Activated CD4-positive, CD25-positive, alpha-beta regulatory T cell treated with anti-CD3 and anti-CD28 coated beads, Interleukin-2, amount 50 U/mL, for 16 hours (primary cell): ENCODE measurements at regions not wholly inside any gene's neighbourhood (a gene's known extent, or its start where the extent isn't known, plus 50 kb on each side); places are given as distances from the start of the nearest gene placed in this dataset.

Experiments
- DNase-seq: peaks from one replicate; pipeline ENCODE4 v3.0.0-alpha.2; 2020; ENCODE audit warnings: low read depth, low spot score

- DNase-seq = no peak
Measured at GRCh38 chr2:212711856-212712255, 173.3 kb upstream of the ERBB4 start.

DNA sequence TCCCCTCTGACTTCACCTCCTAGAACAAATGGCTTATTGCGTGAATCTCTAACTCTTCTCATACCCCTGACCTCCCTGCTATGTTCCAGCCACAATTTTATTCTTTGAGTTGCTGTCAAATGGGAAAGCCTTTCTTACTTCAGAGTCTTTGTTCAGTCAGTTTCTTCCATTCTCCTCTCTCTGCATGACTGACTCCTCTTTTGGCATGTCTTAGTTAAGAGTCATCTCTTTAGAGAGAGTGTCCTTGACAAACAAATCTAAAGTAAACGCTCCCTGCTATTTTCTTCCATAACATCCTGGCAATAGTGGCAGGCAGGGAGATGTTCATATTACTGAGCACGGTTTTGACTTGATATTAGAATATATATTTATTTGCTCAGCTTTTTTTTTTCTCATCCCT lies 170.7 kb upstream of the ERBB4 start:
- no peak for DNase-seq

- DNase-seq = no peak
Measured at GRCh38 chr2:212708355-212708754, 169.8 kb upstream of the ERBB4 start.

DNA sequence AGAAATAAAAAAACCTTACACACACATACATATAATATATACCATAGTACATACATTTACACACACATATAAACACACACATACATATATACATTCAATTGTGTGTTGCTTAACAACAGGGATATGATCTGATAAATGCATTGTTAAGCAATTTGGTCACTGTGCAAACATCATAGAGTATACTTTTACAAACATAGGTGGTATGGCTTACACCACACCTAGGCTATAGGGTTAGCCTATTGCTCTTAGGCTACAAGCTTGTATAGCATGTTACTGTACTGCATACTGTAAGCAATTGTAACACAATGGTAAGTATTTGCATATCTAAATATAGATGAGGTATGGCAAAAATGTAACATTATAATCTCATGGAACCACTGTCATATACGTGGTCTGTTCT lies 156.8 kb upstream of the ERBB4 start:
- DNase-seq = no peak

- DNase-seq = no peak
Measured at GRCh38 chr2:212694398-212694797, 155.8 kb upstream of the ERBB4 start.

- DNase-seq = no peak
Measured at GRCh38 chr2:212692466-212692865, 153.9 kb upstream of the ERBB4 start.

DNA sequence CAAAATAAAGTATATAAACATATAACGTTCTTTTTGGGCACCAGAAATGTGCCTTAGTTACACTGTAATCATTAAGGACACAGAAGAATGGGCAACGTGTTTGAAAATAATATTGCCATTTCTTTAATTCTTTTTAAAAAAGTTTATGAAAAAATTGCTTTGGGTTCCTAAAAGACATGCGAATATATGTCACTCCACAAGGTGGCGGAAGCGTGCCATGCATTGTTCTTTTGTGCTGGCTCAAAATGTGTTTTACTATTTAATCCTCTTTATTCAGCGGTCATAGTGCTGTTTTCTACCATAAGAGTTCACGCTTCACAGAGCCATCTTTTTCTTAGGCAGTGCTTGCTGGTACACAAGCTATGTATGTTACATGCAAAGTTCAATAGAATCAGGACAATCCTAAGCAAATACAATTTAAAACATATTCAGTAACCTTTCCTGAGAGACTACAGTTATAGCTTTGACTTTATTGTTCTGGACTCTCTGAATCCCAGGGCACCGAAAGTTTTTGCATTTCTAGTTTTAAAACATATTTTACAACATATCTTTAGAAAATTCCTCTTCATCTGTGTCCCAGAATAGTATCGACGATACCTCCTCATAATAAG lies 147.8 kb upstream of the ERBB4 start:
- peak; percentile 38 for DNase-seq

- DNase-seq = no peak
Measured at GRCh38 chr2:212683346-212684097, 144.9 kb upstream of the ERBB4 start.

- no peak for DNase-seq
Measured at GRCh38 chr2:212682937-212683336, 144.3 kb upstream of the ERBB4 start.

DNA sequence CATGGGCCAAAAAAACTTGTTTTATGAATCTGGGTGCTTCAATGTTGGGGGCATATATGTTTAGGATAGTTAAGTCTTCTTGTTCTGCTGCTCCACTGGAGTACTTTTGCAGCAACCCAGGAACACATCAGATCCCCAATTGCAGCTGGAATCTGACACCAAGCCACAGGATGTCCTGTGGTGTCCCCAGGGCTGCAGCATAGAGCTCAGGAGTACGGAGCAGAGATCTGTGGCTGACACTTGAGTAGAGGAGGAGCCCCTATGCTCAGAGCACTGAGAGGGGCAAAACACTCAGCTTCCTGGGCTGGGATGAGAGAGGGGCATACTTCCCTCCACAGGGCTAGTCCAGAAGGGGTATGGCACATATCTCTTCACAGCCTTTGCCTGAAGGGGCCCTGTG lies 138.9 kb upstream of the ERBB4 start:
- no peak for DNase-seq

DNA sequence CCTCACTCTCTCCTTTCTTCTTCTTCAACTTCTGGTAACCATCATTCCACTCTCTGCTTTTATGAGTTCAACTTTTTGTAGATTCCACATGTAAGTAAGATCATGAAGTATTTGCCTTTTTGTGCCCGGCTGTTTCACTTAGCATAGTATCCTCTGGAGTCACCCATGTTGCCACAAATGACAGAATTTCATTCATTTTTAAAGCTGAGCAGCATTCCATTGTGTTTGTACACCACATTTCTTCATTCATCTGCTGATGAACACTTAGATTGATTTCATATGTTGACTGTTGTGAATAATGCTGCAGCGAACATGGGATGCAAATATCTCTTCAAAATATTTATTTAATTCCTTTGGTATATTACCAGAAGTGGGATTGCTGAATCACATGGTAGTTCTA lies 133.6 kb upstream of the ERBB4 start:
- no peak for DNase-seq

GRCh38 chr2:212669761-212670160 lies 131.2 kb upstream of the ERBB4 start:
- no peak for DNase-seq

DNA sequence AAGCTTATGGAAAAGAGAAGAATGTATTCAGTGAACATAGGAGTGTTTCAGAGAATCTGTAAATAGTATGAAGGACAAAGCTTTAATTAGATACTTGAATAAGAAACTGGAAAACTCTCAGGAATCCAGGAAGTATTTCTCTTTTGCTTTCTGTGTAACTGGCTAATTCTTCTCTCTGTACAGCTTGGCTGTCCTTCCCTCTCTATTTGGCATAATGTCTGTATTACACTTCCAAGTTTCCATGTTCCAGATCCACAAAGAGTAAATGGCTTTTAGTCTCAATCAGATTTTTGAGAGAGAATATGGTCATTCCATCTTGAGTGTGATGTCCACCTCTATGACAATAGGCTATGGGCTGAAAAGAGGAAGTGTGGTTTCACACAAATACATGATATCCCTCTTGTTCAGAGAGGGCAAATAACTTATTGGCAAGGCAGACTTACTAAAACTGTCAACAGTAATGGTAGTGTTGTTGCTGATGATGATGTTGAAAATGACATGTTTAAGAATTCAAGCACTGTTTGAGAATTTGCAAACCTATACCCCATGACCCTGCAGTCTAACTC lies 129.2 kb upstream of the ERBB4 start:
- DNase-seq = no peak

GRCh38 chr2:212665948-212666347 lies 127.3 kb upstream of the ERBB4 start:
- DNase-seq = no peak

- DNase-seq = no peak
Measured at GRCh38 chr2:212659441-212659840, 120.8 kb upstream of the ERBB4 start.

DNA sequence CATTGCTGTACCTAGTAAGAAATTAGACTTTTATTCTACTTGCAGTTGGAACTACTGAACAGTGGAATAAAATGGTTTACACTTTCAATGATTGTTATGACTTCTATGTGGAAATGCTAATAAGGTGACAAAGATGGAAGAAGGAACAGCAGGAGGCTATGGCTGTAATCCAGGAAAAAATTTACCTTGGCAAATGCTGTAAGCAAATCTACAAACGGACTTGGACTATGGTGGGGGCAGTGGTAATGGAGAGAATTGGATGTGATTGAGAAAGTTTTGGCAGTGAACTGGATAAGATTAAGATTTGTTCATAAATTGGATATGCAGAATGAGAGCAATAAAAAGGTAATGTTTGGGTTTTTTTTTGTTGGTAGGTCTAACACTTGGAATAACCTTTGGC lies 111.0 kb upstream of the ERBB4 start:
- DNase-seq = no peak

GRCh38 chr2:212646698-212647366 lies 108.2 kb upstream of the ERBB4 start:
- no peak for DNase-seq

GRCh38 chr2:212644195-212644837 lies 105.7 kb upstream of the ERBB4 start:
- no peak for DNase-seq

- DNase-seq = no peak
Measured at GRCh38 chr2:212640428-212640827, 101.8 kb upstream of the ERBB4 start.

DNA sequence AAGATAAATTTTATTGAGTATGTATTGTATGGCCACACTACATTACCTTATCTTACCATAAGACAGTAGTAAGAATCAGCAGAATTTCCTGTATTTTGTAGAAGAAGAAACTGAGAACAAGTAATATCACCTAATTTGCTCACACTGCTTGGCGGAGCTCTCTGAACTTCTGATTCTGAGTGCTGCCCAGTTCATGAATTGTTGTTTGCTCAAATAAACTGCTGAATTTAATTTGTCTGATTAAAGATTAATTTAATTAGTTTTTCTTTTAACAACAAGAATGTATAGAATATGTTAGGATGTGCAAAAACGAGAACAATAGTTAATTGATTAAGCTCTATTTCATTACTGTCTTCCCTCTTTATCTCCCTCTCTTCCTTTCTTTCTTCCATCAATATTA lies 100.1 kb upstream of the ERBB4 start:
- DNase-seq = no peak

GRCh38 chr2:212628586-212628985 lies 90.0 kb upstream of the ERBB4 start:
- DNase-seq = no peak

DNA sequence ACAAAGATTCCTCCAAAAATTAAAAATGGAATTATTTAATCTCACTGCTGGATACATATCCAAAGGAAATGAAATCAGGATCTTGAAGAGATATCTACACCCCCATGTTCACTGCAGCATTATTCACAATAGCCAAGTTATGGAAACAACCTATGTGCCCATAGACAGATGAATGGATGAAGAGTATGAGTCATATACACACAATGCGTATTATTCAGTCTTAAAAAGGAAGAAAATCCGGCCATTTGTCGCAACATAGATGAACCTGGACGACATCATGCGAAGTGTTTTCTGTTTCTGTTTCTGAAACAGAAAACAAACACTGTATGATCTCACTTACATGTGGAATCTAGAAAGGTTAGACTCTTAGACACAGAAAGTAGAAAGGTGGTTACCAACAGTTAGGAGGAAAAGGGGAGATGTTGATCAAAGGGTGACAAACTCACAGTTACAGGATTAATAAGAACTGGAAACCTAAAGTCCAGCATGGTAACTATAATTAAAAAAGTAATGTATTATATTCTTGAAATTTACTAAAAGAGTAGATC lies 87.8 kb upstream of the ERBB4 start:
- no peak for DNase-seq
